PC-9 (cell line): ENCODE measurements at regions not wholly inside any gene's neighbourhood (a gene's known extent, or its start where the extent isn't known, plus 50 kb on each side); places are given as distances from the start of the nearest gene placed in this dataset.

Experiments
- BruUV-seq: library from RNA; stranded (reverse); fragments of 400-500 nt; replicated peaks from 2 replicates; lab custom pipeline; 2021; lab: Mats Ljungman, UMichigan
- CTCF ChIA-PET: fragments of 300-600 bp; sonication (Branson Sonifier 250); formaldehyde crosslinking; loops from one replicate; lab custom pipeline; 2022; ENCODE audit warnings: antibody characterized with exemption; lab: Charles Lee
- POLR2A ChIA-PET: fragments of 300-600 bp; sonication (Branson Sonifier 250); formaldehyde crosslinking; loops from one replicate; lab custom pipeline; 2022; ENCODE audit warnings: antibody characterized with exemption; ENCODE audit not compliant: unreplicated experiment; lab: Charles Lee
- DNase-seq, 2 experiments: peaks; one replicate each; pipeline versions ENCODE4 v3.0.0 to v3.0.0-alpha.2; 2015 to 2022; ENCODE audit warnings: mixed read lengths in 1 of 2
- H2AFZ ChIP-seq: fragments of 200-600 bp; sonication (generic); 2 replicates; pipeline ENCODE4 v1.8.1; 2017; ENCODE audit warnings: antibody characterized with exemption
- H3F3A ChIP-seq: fragments of 200-600 bp; sonication (generic); 2 replicates; pipeline ENCODE4 v1.8.1; 2017; ENCODE audit warnings: antibody characterized with exemption, mild to moderate bottlenecking, low read depth; ENCODE audit not compliant: insufficient read depth
- H3K27ac ChIP-seq: fragments of 200-600 bp; sonication (generic); 2 replicates; pipeline ENCODE4 v1.6.1; 2016; ENCODE audit warnings: mixed run types
- H3K27me3 ChIP-seq: fragments of 200-600 bp; sonication (generic); 2 replicates; pipeline ENCODE4 v1.6.1; 2016; ENCODE audit warnings: low read depth, mixed run types; ENCODE audit not compliant: insufficient read depth
- H3K36me3 ChIP-seq: fragments of 200-600 bp; sonication (generic); 2 replicates; pipeline ENCODE4 v1.6.1; 2016; ENCODE audit warnings: low read depth, mixed run types
- H3K4me1 ChIP-seq: fragments of 200-600 bp; sonication (generic); replicated peaks from 2 replicates; pipeline ENCODE4 v1.6.1; 2016; ENCODE audit warnings: mixed run types; ENCODE audit not compliant: insufficient read depth
- H3K4me2 ChIP-seq: fragments of 200-600 bp; sonication (generic); 2 replicates; pipeline ENCODE4 v1.6.1; 2017; ENCODE audit warnings: mixed run types
- H3K4me3 ChIP-seq: fragments of 200-600 bp; sonication (generic); 2 replicates; pipeline ENCODE4 v1.6.1; 2016; ENCODE audit warnings: mixed run types
- H3K79me2 ChIP-seq: fragments of 200-600 bp; sonication (generic); 2 replicates; pipeline ENCODE4 v1.6.1; 2017; ENCODE audit warnings: low read depth, mixed run types
- H3K9me2 ChIP-seq: fragments of 200-600 bp; sonication (generic); 2 replicates; pipeline ENCODE4 v1.8.1; 2017; ENCODE audit warnings: mild to moderate bottlenecking; ENCODE audit not compliant: insufficient read depth
- H3K9me3 ChIP-seq: fragments of 200-600 bp; sonication (generic); 2 replicates; pipeline ENCODE4 v1.8.1; 2016; ENCODE audit warnings: low read depth; ENCODE audit not compliant: insufficient read depth
- H4K20me1 ChIP-seq: fragments of 200-600 bp; sonication (generic); 2 replicates; pipeline ENCODE4 v1.8.1; 2017; ENCODE audit not compliant: insufficient read depth
- EZH2 ChIP-seq: fragments of 200-600 bp; sonication (generic); IDR thresholded peaks from 2 replicates; pipeline ENCODE4 v1.8.0; 2017; ENCODE audit warnings: antibody characterized with exemption, low read depth
- intact Hi-C: fragments of 100-400 bp; cut with micrococcal nuclease; formaldehyde crosslinking; loops from one replicate; pipeline ENCODE4 v1.10.0; 2022; ENCODE audit not compliant: unreplicated experiment
- TF ChIP-seq, protein P1 (sequence below): fragments of 200-600 bp; sonication (generic); conservative IDR thresholded peaks from 2 replicates; pipeline ENCODE4 v1.6.1; 2017; ENCODE audit warnings: mixed run types, antibody characterized with exemption, mild to moderate bottlenecking, moderate library complexity

DNA sequence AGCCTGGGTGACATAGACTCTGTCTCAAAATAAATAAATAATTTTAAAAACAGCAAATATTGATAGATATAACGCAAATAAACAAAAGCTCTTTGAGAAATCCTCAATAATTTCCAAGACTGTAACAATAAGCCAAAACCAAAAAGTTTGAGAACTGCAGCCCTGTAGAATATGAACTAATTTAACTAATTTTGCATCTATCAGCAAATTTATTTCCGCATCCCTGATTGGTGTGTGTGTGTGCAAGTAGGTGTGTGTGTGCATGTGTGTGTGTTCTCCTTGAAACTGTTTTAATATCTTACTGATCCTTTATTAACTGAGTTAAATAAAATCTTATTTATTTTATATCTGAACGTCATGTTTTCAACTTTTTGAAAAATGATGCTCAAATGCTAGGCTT, 67.0 kb upstream of the ISX start:
- no peaks in the 10 kb centered on the region for H3K9me2 ChIP-seq
- peaks cover 40% of the 10 kb centered on the region for H3K27me3 ChIP-seq
- H3K9me3 ChIP-seq = no peaks in the 10 kb centered on the region
- H4K20me1 ChIP-seq = no peaks in the 10 kb centered on the region
- H3K27ac ChIP-seq = no peak overlapping the region
- intact Hi-C loops = no loop called here
- H3K4me3 ChIP-seq = no peak overlapping the region
- no peak overlapping the region for H2AFZ ChIP-seq
- no peak for DNase-seq
- no TSS peak for BruUV-seq
- ChIA-PET POLR2A (no interaction called here), CTCF (no interaction called here)
- TF ChIP-seq, protein P1, sequence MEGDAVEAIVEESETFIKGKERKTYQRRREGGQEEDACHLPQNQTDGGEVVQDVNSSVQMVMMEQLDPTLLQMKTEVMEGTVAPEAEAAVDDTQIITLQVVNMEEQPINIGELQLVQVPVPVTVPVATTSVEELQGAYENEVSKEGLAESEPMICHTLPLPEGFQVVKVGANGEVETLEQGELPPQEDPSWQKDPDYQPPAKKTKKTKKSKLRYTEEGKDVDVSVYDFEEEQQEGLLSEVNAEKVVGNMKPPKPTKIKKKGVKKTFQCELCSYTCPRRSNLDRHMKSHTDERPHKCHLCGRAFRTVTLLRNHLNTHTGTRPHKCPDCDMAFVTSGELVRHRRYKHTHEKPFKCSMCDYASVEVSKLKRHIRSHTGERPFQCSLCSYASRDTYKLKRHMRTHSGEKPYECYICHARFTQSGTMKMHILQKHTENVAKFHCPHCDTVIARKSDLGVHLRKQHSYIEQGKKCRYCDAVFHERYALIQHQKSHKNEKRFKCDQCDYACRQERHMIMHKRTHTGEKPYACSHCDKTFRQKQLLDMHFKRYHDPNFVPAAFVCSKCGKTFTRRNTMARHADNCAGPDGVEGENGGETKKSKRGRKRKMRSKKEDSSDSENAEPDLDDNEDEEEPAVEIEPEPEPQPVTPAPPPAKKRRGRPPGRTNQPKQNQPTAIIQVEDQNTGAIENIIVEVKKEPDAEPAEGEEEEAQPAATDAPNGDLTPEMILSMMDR = no peak
- no peaks in the 10 kb centered on the region for H3F3A ChIP-seq
- H3K4me2 ChIP-seq = no peak overlapping the region
- H3K79me2 ChIP-seq = no peaks in the 10 kb centered on the region
- no peaks in the 10 kb centered on the region for H3K4me1 ChIP-seq
- H3K36me3 ChIP-seq = no peaks in the 10 kb centered on the region

DNA sequence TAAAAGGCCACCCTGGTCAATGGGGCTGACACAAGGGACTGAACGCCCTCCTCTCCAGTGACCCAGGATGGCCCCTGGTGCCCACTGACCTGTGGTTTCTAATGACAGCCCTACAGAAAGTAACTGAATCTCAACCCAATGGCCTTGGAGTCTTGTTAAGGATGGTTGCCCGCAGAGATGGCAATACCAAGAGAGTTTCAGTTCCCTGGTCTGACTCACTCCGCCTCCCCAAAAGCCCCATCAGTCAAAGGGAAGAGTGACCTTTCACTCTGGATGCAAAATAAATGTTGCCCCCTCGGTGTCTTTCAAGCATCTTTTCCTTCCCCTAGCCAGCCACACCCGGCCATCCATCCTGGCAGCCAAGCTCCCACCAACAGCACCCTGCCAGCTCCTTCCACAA, 57.7 kb upstream of the ISX start:
- no peaks in the 10 kb centered on the region for H3K4me1 ChIP-seq
- no peaks in the 10 kb centered on the region for H3K79me2 ChIP-seq
- DNase-seq = no peak
- ChIA-PET CTCF (no interaction called here), POLR2A (no interaction called here)
- intact Hi-C loops = no loop called here
- no peak overlapping the region for H2AFZ ChIP-seq
- H3K27ac ChIP-seq = no peak overlapping the region
- H3K9me2 ChIP-seq = no peaks in the 10 kb centered on the region
- H3K4me2 ChIP-seq = no peak overlapping the region
- no TSS peak for BruUV-seq
- H3F3A ChIP-seq = no peaks in the 10 kb centered on the region
- TF ChIP-seq, protein P1 = no peak
- TF ChIP-seq EZH2 = no peak
- no peaks in the 10 kb centered on the region for H3K36me3 ChIP-seq
- H3K4me3 ChIP-seq = no peak overlapping the region
- H3K9me3 ChIP-seq = no peaks in the 10 kb centered on the region
- H3K27me3 ChIP-seq = peaks cover 64% of the 10 kb centered on the region
- no peaks in the 10 kb centered on the region for H4K20me1 ChIP-seq

DNA sequence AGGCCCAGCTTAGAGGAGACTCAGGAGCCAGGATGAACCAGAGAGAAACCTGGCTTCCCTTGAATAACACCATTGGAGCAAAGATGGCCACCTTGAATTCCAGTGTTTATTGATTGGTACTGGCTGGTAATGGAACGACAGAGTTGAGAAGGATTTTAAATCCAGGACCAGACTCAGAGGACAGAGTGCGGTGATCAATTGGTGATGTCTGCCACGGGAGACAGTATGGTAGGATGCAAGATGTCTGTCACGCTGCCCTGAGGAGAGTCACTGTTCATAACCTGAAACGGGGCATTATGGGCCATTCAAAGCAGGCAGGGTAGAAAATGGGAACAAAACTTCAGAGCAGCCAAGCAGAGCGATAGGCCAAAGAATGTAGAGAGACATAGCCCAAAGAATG, 55.4 kb upstream of the ISX start:
- no peak for DNase-seq
- Histone ChIP-seq H3K9me3 (no peaks in the 10 kb centered on the region), H4K20me1 (no peaks in the 10 kb centered on the region), H3K4me2 (no peak overlapping the region), H2AFZ (no peak overlapping the region), H3K79me2 (no peaks in the 10 kb centered on the region), H3K27me3 (peaks cover 73% of the 10 kb centered on the region), H3K36me3 (no peaks in the 10 kb centered on the region), H3K27ac (no peak overlapping the region), H3K4me1 (no peaks in the 10 kb centered on the region), H3K4me3 (no peak overlapping the region), H3F3A (no peaks in the 10 kb centered on the region), H3K9me2 (no peaks in the 10 kb centered on the region)
- no peak for TF ChIP-seq EZH2
- TF ChIP-seq, protein P1 = no peak
- intact Hi-C loops = no loop called here
- CTCF ChIA-PET = no interaction called here
- no TSS peak for BruUV-seq
- POLR2A ChIA-PET = no interaction called here
